Liver (tissue), 8 donors: ENCODE measurements at regions not wholly inside any gene's neighbourhood (a gene's known extent, or its start where the extent isn't known, plus 50 kb on each side); places are given as distances from the start of the nearest gene placed in this dataset.
"Not testable (repeated sequence)": the region's sequence is repeated elsewhere in the genome, so short reads cannot be mapped to it uniquely, and the experiment has no call there.

Source experiments
- DNase-seq: peaks from one replicate; pipeline ENCODE4 v3.0.0-alpha.2; 2017; ENCODE audit warnings: low spot score
- H3K27ac ChIP-seq, 2 donors: one replicate each; pipeline ENCODE4 v1.7.0; 2013; ENCODE audit warnings: inconsistent platforms in 2 of 2, low read length in 2 of 2, control low read depth in 1 of 2, low read depth in 1 of 2, mild to moderate bottlenecking in 1 of 2
- H3K27me3 ChIP-seq, 4 donors: one replicate each; pipeline versions ENCODE4 v1.6.1 to v1.7.0; 2013; ENCODE audit warnings: low read length in 3 of 4, inconsistent platforms in 1 of 4, mild to moderate bottlenecking in 1 of 4, moderate library complexity in 1 of 4; ENCODE audit not compliant: control insufficient read depth in 4 of 4, insufficient read depth in 4 of 4
- H3K36me3 ChIP-seq, 4 donors: one replicate each; pipeline versions ENCODE4 v1.6.1 to v1.7.0; 2013; ENCODE audit warnings: low read length in 3 of 4, mild to moderate bottlenecking in 3 of 4, low read depth in 1 of 4, moderate library complexity in 1 of 4; ENCODE audit not compliant: control insufficient read depth in 4 of 4, insufficient read depth in 3 of 4
- H3K4me1 ChIP-seq, 4 donors: one replicate each; pipeline versions ENCODE4 v1.6.1 to v1.7.0; 2013; ENCODE audit warnings: low read length in 3 of 4, mild to moderate bottlenecking in 3 of 4, moderate library complexity in 1 of 4; ENCODE audit not compliant: control insufficient read depth in 4 of 4, insufficient read depth in 4 of 4
- H3K4me3 ChIP-seq, 3 donors: one replicate each; pipeline versions ENCODE4 v1.6.1 to v1.7.0; 2013; ENCODE audit warnings: low read length in 3 of 3, control low read depth in 1 of 3, low read depth in 1 of 3, mild to moderate bottlenecking in 1 of 3
- H3K9ac ChIP-seq, 2 donors: one replicate each; pipeline ENCODE4 v1.7.0; 2013; ENCODE audit warnings: low read length in 2 of 2, mild to moderate bottlenecking in 2 of 2, moderate library complexity in 2 of 2, control low read depth in 1 of 2, low read depth in 1 of 2
- H3K9me3 ChIP-seq, 4 donors: one replicate each; pipeline versions ENCODE4 v1.6.1 to v1.7.0; 2013; ENCODE audit warnings: low read length in 3 of 4; ENCODE audit not compliant: control insufficient read depth in 4 of 4
- ATF3 ChIP-seq: IDR thresholded peaks from 2 replicates; pipeline ENCODE4 v1.6.1; 2016; ENCODE audit warnings: antibody characterized with exemption
- CTCF ChIP-seq: fragments of 150-350 bp; IDR thresholded peaks from 2 replicates; pipeline ENCODE4 v1.5.1; 2017; ENCODE audit warnings: improper control_type of control experiment, low read depth, low read length; ENCODE audit not compliant: missing input control
- FOXA1 ChIP-seq: IDR thresholded peaks from 2 replicates; pipeline ENCODE4 v1.6.1; 2016; ENCODE audit warnings: antibody characterized with exemption
- HNF4A ChIP-seq, 2 donors: conservative IDR thresholded peaks; 2 replicates each; pipeline ENCODE4 v1.6.1; 2016; ENCODE audit warnings: antibody characterized with exemption in 2 of 2, mild to moderate bottlenecking in 2 of 2
- JUND ChIP-seq, 2 donors: IDR thresholded peaks; 2 replicates each; pipeline ENCODE4 v1.6.1; 2016; ENCODE audit warnings: antibody characterized with exemption in 2 of 2
- MAX ChIP-seq: IDR thresholded peaks from 2 replicates; pipeline ENCODE4 v1.6.1; 2016; ENCODE audit warnings: antibody characterized with exemption
- RAD21 ChIP-seq, 2 donors: IDR thresholded peaks; 2 replicates each; pipeline ENCODE4 v1.6.1; 2016; ENCODE audit warnings: antibody characterized with exemption in 2 of 2, mild to moderate bottlenecking in 2 of 2
- REST ChIP-seq: IDR thresholded peaks from 2 replicates; pipeline ENCODE4 v1.6.1; 2016; ENCODE audit warnings: antibody characterized with exemption, mild to moderate bottlenecking
- SP1 ChIP-seq: IDR thresholded peaks from 2 replicates; pipeline ENCODE4 v1.6.1; 2018; ENCODE audit warnings: antibody characterized with exemption, mild to moderate bottlenecking
- TAF1 ChIP-seq: conservative IDR thresholded peaks from 2 replicates; pipeline ENCODE4 v1.6.1; 2016; ENCODE audit warnings: antibody characterized with exemption, mild to moderate bottlenecking
- YY1 ChIP-seq: IDR thresholded peaks from 2 replicates; pipeline ENCODE4 v1.6.1; 2016; ENCODE audit warnings: antibody characterized with exemption, mild to moderate bottlenecking
- ZBTB33 ChIP-seq: IDR thresholded peaks from 2 replicates; pipeline ENCODE4 v1.6.1; 2016; ENCODE audit warnings: antibody characterized with exemption
- WGBS: extraction: QIAGEN DNeasy Blood & Tissue Kit; methylation state at CpG from one replicate; pipeline ENCODE4 v1.1.7; 2013; 5-methylcytosine and 5-hydroxymethylcytosine counted together
- donor health status: healthy.
- donor health status: healthy.
- donor health status: healthy.
- donor health status: healthy.
- donor health status: healthy.

- no peak for TF ChIP-seq REST
- TF ChIP-seq HNF4A (conservative IDR thresholded peaks at IDR 0.05), result no peak
These were observed 509.1 kb upstream of the SPANXN1 start (continued) for GRCh38 chrX:144738246-144738645.

- TF ChIP-seq RAD21 (IDR thresholded peaks at IDR 0.05), result no peak
- Histone ChIP-seq H3K4me1 (no peaks in the 10 kb centered on the region), H3K36me3 (no peaks in the 10 kb centered on the region), H3K27me3 (no peaks in the 10 kb centered on the region), H3K9me3 (no peaks in the 10 kb centered on the region), H3K9ac (no peak overlapping the region), H3K27ac (no peak overlapping the region), H3K4me3 (no peak overlapping the region)
- DNase-seq, result no peak
These were observed 478.8 kb upstream of the SPANXN1 start for GRCh38 chrX:144768540-144768939.

- not testable (repeated sequence) for H3K27ac ChIP-seq, DNase-seq, H3K4me1 ChIP-seq, H3K4me3 ChIP-seq, H3K9ac ChIP-seq, H3K27me3 ChIP-seq, H3K36me3 ChIP-seq, H3K9me3 ChIP-seq
- 91% methylated on average over 19 of the region's 19 CpGs for WGBS
These were observed 463.8 kb upstream of the SPANXN1 start for GRCh38 chrX:144783528-144783927.

- no peaks in the 10 kb centered on the region for H3K36me3 ChIP-seq
- no peaks in the 10 kb centered on the region for H3K4me1 ChIP-seq
- DNase-seq, result no peak
- TF ChIP-seq YY1 (no peak), JUND (IDR thresholded peaks at IDR 0.05) (no peak), ZBTB33 (no peak), SP1 (no peak), HNF4A (conservative IDR thresholded peaks at IDR 0.05) (no peak), REST (no peak), FOXA1 (no peak), CTCF (no peak), MAX (no peak), ATF3 (no peak), TAF1 (no peak)
- H3K9me3 ChIP-seq, result peaks cover 0 to 8% (median under 1%) of the 10 kb centered on the region in 4 donors
- H3K27me3 ChIP-seq, result no peaks in the 10 kb centered on the region
- H3K27ac ChIP-seq, result no peak overlapping the region
- H3K9ac ChIP-seq, result no peak overlapping the region
- no peak overlapping the region for H3K4me3 ChIP-seq
- 87% methylated on average over 2 of the region's 2 CpGs for WGBS
These were observed 457.2 kb upstream of the SPANXN1 start for GRCh38 chrX:144790148-144790547.
